Smooth muscle cell (in vitro differentiated cells): ENCODE measurements at regions not wholly inside any gene's neighbourhood (a gene's known extent, or its start where the extent isn't known, plus 50 kb on each side); places are given as distances from the start of the nearest gene placed in this dataset.

Source experiments
- DNase-seq: peaks from one replicate; lab custom pipeline; 2025; ENCODE audit not compliant: unreplicated experiment; lab: John Stamatoyannopoulos, UW
- H2AFZ ChIP-seq: fragments of 200-600 bp; sonication (generic); 2 replicates; pipeline ENCODE4 v1.6.0; 2016; ENCODE audit warnings: antibody characterized with exemption, low read depth, mild to moderate bottlenecking
- H3F3A ChIP-seq: fragments of 200-600 bp; sonication (generic); 2 replicates; pipeline ENCODE4 v1.6.0; 2017; ENCODE audit warnings: antibody characterized with exemption, low read depth
- H3K27ac ChIP-seq: fragments of 200-600 bp; sonication (generic); 2 replicates; pipeline ENCODE4 v1.5.1; 2016; ENCODE audit warnings: low read depth, mild to moderate bottlenecking
- H3K27me3 ChIP-seq: fragments of 200-600 bp; sonication (generic); 2 replicates; pipeline ENCODE4 v1.6.1; 2016; ENCODE audit warnings: low read depth, mild to moderate bottlenecking
- H3K36me3 ChIP-seq: fragments of 200-600 bp; sonication (generic); 2 replicates; pipeline ENCODE4 v1.5.1; 2016; ENCODE audit warnings: low read depth
- H3K4me1 ChIP-seq: fragments of 200-600 bp; sonication (generic); 2 replicates; pipeline ENCODE4 v1.5.1; 2016; ENCODE audit warnings: low read depth
- H3K4me2 ChIP-seq: fragments of 200-600 bp; sonication (generic); 2 replicates; pipeline ENCODE4 v1.6.0; 2016; ENCODE audit warnings: mild to moderate bottlenecking
- H3K4me3 ChIP-seq: fragments of 200-600 bp; sonication (generic); 2 replicates; pipeline ENCODE4 v1.5.1; 2016; ENCODE audit warnings: mild to moderate bottlenecking
- H3K79me2 ChIP-seq: fragments of 200-600 bp; sonication (generic); 2 replicates; pipeline ENCODE4 v1.6.0; 2016; ENCODE audit warnings: low read depth, mild to moderate bottlenecking
- H3K9ac ChIP-seq: fragments of 200-600 bp; sonication (generic); 2 replicates; pipeline ENCODE4 v1.6.0; 2016; ENCODE audit warnings: low read depth
- H3K9me3 ChIP-seq: fragments of 200-600 bp; sonication (generic); replicated peaks from 2 replicates; pipeline ENCODE4 v1.5.1; 2016; ENCODE audit warnings: low read depth
- H4K20me1 ChIP-seq: fragments of 200-600 bp; sonication (generic); 2 replicates; pipeline ENCODE4 v1.6.0; 2016; ENCODE audit warnings: low read depth
- WGBS: methylation state at CpG from one replicate; pipeline ENCODE4 v1.1.7; 2016; ENCODE audit warnings: low lambda C conversion rate; 5-methylcytosine and 5-hydroxymethylcytosine counted together
- TF ChIP-seq, protein P1 (sequence below): fragments of 200-600 bp; sonication (generic); IDR thresholded peaks from 2 replicates; pipeline ENCODE4 v1.5.1; 2017; ENCODE audit warnings: borderline replicate concordance, mild to moderate bottlenecking, antibody characterized with exemption; ENCODE audit not compliant: insufficient read depth, poor library complexity, severe bottlenecking

- H3K27ac ChIP-seq, result peak overlapping the region; percentile 90
- TF ChIP-seq, protein P1, sequence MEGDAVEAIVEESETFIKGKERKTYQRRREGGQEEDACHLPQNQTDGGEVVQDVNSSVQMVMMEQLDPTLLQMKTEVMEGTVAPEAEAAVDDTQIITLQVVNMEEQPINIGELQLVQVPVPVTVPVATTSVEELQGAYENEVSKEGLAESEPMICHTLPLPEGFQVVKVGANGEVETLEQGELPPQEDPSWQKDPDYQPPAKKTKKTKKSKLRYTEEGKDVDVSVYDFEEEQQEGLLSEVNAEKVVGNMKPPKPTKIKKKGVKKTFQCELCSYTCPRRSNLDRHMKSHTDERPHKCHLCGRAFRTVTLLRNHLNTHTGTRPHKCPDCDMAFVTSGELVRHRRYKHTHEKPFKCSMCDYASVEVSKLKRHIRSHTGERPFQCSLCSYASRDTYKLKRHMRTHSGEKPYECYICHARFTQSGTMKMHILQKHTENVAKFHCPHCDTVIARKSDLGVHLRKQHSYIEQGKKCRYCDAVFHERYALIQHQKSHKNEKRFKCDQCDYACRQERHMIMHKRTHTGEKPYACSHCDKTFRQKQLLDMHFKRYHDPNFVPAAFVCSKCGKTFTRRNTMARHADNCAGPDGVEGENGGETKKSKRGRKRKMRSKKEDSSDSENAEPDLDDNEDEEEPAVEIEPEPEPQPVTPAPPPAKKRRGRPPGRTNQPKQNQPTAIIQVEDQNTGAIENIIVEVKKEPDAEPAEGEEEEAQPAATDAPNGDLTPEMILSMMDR, result no peak
- no peaks in the 10 kb centered on the region for H4K20me1 ChIP-seq
- no peak overlapping the region for H2AFZ ChIP-seq
- no peaks in the 10 kb centered on the region for H3K36me3 ChIP-seq
- H3K4me1 ChIP-seq, result peaks cover 7% of the 10 kb centered on the region
- H3K79me2 ChIP-seq, result no peaks in the 10 kb centered on the region
- no peaks in the 10 kb centered on the region for H3K9me3 ChIP-seq
- H3K4me2 ChIP-seq, result peak overlapping the region; percentile 38
- no peaks in the 10 kb centered on the region for H3K27me3 ChIP-seq
- peak overlapping the region; percentile 11 for H3K4me3 ChIP-seq
- no peak for DNase-seq
- H3F3A ChIP-seq, result no peaks in the 10 kb centered on the region
- H3K9ac ChIP-seq, result peak overlapping the region; percentile 55
- WGBS, result 23% methylated on average over 5 of the region's 5 CpGs
Measured at GRCh38 chr2:39504790-39505335, 67.8 kb upstream of the MAP4K3 start.

DNA sequence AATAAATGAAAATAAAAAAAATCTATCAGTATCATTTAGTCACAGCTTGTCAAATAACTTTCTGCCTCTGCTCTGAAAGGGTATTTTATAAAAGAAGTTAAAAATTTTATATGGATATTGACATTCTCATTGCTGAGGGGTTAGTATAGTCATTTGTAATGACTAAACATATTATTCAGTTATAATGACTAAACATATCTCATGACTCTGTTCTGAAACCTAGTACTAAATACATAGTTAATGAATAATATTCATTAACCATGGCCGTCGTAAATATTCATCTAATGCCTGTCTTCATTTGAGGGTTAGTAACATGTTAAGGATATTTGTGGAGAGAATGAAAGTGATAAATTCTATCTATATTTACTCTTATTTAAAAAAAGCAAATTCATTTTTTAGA is 69.1 kb upstream of the MAP4K3 start:
- WGBS, result 97% methylated on average over 2 of the region's 2 CpGs
- Histone ChIP-seq H3K9me3 (no peaks in the 10 kb centered on the region), H3K36me3 (no peaks in the 10 kb centered on the region), H3K4me1 (peaks cover 3% of the 10 kb centered on the region), H3K4me2 (no peak overlapping the region), H3K27ac (peak overlapping the region; percentile 90), H3F3A (no peaks in the 10 kb centered on the region), H2AFZ (no peak overlapping the region), H4K20me1 (no peaks in the 10 kb centered on the region), H3K79me2 (no peaks in the 10 kb centered on the region), H3K9ac (no peak overlapping the region), H3K27me3 (no peaks in the 10 kb centered on the region), H3K4me3 (no peak overlapping the region)
- DNase-seq, result no peak
- TF ChIP-seq, protein P1, result no peak

DNA sequence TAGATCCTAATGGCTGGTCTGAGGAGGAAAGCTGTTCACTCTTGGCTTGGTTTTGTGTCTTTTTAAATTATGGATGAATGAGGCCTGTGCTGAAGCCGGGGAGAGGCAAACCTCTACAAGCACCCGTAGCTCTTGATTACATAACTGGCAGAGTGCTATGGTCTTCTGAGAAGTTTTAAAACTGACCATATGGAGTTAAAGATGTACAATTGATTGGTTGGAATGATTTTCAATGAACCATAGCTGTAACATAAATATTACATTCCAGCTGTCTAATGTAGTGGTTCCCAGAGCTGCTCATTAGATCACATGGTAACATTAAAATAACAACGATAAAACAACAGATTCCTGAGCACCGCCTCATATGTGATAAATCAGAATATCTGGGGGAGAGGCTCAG is 71.1 kb upstream of the MAP4K3 start:
- TF ChIP-seq, protein P1, result no peak
- no peaks in the 10 kb centered on the region for H3K27me3 ChIP-seq
- no peaks in the 10 kb centered on the region for H3K79me2 ChIP-seq
- H3K4me3 ChIP-seq, result no peak overlapping the region
- 70% methylated on average over 4 of the region's 4 CpGs for WGBS
- H2AFZ ChIP-seq, result no peak overlapping the region
- peaks cover 16% of the 10 kb centered on the region for H3K4me1 ChIP-seq
- no peak overlapping the region for H3K9ac ChIP-seq
- no peaks in the 10 kb centered on the region for H3K9me3 ChIP-seq
- DNase-seq, result no peak
- H3K36me3 ChIP-seq, result no peaks in the 10 kb centered on the region
- no peak overlapping the region for H3K27ac ChIP-seq
- H3F3A ChIP-seq, result peaks cover 10% of the 10 kb centered on the region
- H4K20me1 ChIP-seq, result no peaks in the 10 kb centered on the region
- no peak overlapping the region for H3K4me2 ChIP-seq

GRCh38 chr2:39510140-39510539 is 73.1 kb upstream of the MAP4K3 start:
- no peak overlapping the region for H3K9ac ChIP-seq
- peak overlapping the region; percentile 21 for H3K27ac ChIP-seq
- H3K9me3 ChIP-seq, result no peaks in the 10 kb centered on the region
- WGBS, result 62% methylated on average over 5 of the region's 5 CpGs
- peaks cover 12% of the 10 kb centered on the region for H3F3A ChIP-seq
- H3K4me2 ChIP-seq, result no peak overlapping the region
- no peaks in the 10 kb centered on the region for H3K79me2 ChIP-seq
- TF ChIP-seq, protein P1, result no peak
- no peak overlapping the region for H2AFZ ChIP-seq
- no peaks in the 10 kb centered on the region for H3K27me3 ChIP-seq
- H4K20me1 ChIP-seq, result no peaks in the 10 kb centered on the region
- H3K4me1 ChIP-seq, result peaks cover 15% of the 10 kb centered on the region
- no peaks in the 10 kb centered on the region for H3K36me3 ChIP-seq
- no peak overlapping the region for H3K4me3 ChIP-seq
- DNase-seq, result no peak
